Heart left ventricle (tissue), 16 donors: ENCODE measurements at regions not wholly inside any gene's neighbourhood (a gene's known extent, or its start where the extent isn't known, plus 50 kb on each side); places are given as distances from the start of the nearest gene placed in this dataset.

Source experiments
- ATAC-seq, 4 donors: fragments of 200-7000 bp; cut with Tn5 transposase; one replicate each; pipeline ENCODE4 v1.9.1; 2020 to 2022; ENCODE audit warnings: moderate library complexity in 4 of 4, mild to moderate bottlenecking in 3 of 4, moderate number of reproducible peaks in 1 of 4
- DNase-seq, 5 donors: peaks; one replicate each; pipeline ENCODE4 v3.0.0-alpha.2; 2020
- H3K27ac ChIP-seq, 12 donors: fragments of 200-600 bp; sonication (generic) in 4 of 12; one replicate each; pipeline versions ENCODE4 v1.5.0 to v1.8.0; 2016 to 2022; ENCODE audit warnings: mild to moderate bottlenecking in 2 of 12
- H3K27me3 ChIP-seq, 9 donors: fragments of 200-600 bp; sonication (generic) in 2 of 9; one replicate each; pipeline versions ENCODE4 v1.5.1 to v1.8.0; 2016 to 2022; ENCODE audit warnings: mild to moderate bottlenecking in 3 of 9
- H3K36me3 ChIP-seq, 9 donors: fragments of 200-600 bp; sonication (generic) in 2 of 9; one replicate each; pipeline versions ENCODE4 v1.5.0 to v1.8.0; 2018 to 2022; ENCODE audit warnings: mild to moderate bottlenecking in 2 of 9
- H3K4me1 ChIP-seq, 12 donors: fragments of 200-600 bp; sonication (generic) in 4 of 12; one replicate each; pipeline versions ENCODE4 v1.5.0 to v1.8.0; 2016 to 2022; ENCODE audit warnings: mild to moderate bottlenecking in 3 of 12
- H3K4me3 ChIP-seq, 12 donors: fragments of 200-600 bp; sonication (generic) in 4 of 12; one replicate each; pipeline versions ENCODE4 v1.5.0 to v1.8.0; 2017 to 2022; ENCODE audit warnings: mild to moderate bottlenecking in 9 of 12, moderate library complexity in 4 of 12
- H3K9me3 ChIP-seq, 12 donors: fragments of 200-600 bp; sonication (generic) in 4 of 12; one replicate each; pipeline versions ENCODE4 v1.5.0 to v1.8.0; 2016 to 2022; ENCODE audit warnings: mild to moderate bottlenecking in 1 of 12
- CTCF ChIP-seq, 12 donors: fragments of 200-600 bp; sonication (generic) in 4 of 12; IDR thresholded peaks; one replicate each; pipeline versions ENCODE4 v1.5.0 to v1.8.0; 2018 to 2022; ENCODE audit warnings: antibody characterized with exemption in 12 of 12, mild to moderate bottlenecking in 5 of 12
- POLR2A ChIP-seq, 2 donors: fragments of 450-650 bp; IDR thresholded peaks; one replicate each; pipeline ENCODE4 v1.6.1; 2017; ENCODE audit warnings: antibody characterized with exemption in 2 of 2, mild to moderate bottlenecking in 2 of 2, moderate library complexity in 2 of 2
- WGBS, 4 donors: extraction: QIAGEN DNeasy Blood & Tissue Kit in 2 of 4; methylation state at CpG; one replicate each; pipeline versions ENCODE4 v1.1.5 to v1.1.7; 2013 to 2018; 5-methylcytosine and 5-hydroxymethylcytosine counted together
- intact Hi-C, 10 donors: fragments of 100-400 bp; cut with DNase I; formaldehyde crosslinking; loops; one replicate each; pipeline versions ENCODE4 v1.11.1 to v1.14.2; 2022
- donor health status: ischemic (EF 13 %, LVEDD 7.1; RV severe dilation, severe dysfunction).
- donor health status: healthy with polysubstance abuse.
- donor health status: DM: no; HTN: yes; CAD: no.
- donor health status: DM: no; HTN: no; CAD: no.
- donor health status: ischemic (EF 25% LVEDD 6.9; RV normal size, moderate dysfunction).
- donor health status: ischemic (EF 25% LVEDD 5.7; RV mildly dilated, moderate dysfunction).
- donor health status: healthy.
- donor health status: DM: yes; HTN: yes; CAD: no.
- donor health status: ischemic (EF 35%, LVEDD 5.7; RV mildly dilated, moderate dysfunction).
- donor health status: nonischemic (EF 11% LVEDD 7.7; RV severe dilation, severe dysfunction).
- donor health status: DM: yes; HTN: yes; CAD: no.
- donor health status: PGD.
- donor health status: ischemic (EF 29% LVEDD 5.4; RV normal size, mild dysfunction).
- donor health status: nonischemic (EF 23%, LVEDD 6.1; RV moderate dilation, normal function).

DNA sequence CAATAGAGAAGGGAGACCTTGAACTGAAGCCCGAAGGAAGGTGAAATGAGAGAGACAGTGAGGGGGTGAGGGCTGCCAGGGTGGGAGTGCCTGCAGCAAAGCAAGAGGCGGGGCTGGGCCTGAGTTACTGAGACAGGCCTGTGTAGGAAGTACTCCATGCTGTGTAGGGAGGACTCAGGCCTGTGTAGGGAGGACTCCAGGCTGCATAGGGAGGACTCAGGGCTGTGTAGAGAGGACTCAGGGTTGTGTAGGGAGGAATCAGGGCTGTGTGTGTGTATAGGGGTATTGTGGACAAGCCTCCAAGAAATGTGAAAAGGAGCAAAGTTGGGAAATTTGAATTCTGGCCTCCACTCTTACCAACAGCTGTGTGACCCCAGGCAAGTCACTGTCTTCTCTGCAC, 133.8 kb upstream of the CACNA1E start:
- Histone ChIP-seq H3K27me3 (peaks cover 0 to 4% (median 0%) of the 10 kb centered on the region in 9 donors), H3K4me3 (no peak overlapping the region), H3K4me1 (no peaks in the 10 kb centered on the region), H3K36me3 (no peaks in the 10 kb centered on the region), H3K9me3 (no peaks in the 10 kb centered on the region), H3K27ac (no peak overlapping the region)
- intact Hi-C loops: no loop called here
- DNase-seq (no peak), ATAC-seq (no peak)
- WGBS, 4 donors: 82 to 90% (median 85%) methylated on average over 2 of the region's 2 CpGs
- TF ChIP-seq CTCF (IDR thresholded peaks at IDR 0.05) (no peak), POLR2A (IDR thresholded peaks at IDR 0.05) (no peak)

DNA sequence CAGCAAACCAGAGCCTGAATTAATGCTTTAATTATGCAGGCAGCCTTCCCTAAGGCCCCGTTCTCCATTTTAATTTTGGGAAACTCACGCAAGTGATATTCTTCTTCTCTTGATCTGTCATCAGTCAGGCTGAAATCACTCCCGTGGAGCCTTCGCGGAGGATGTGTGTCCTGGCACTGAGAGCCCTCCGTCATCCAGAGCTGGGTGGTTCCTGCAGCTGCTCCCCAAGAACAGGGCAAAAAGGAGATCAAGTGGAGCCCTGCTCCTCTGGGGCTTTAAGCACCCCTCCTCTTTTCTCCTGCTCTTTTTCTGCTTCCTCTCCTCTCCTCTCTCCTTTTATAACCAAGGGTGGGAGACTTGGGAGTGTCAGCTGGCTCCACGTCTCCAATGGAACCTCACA, 133.2 kb upstream of the CACNA1E start:
- no peaks in the 10 kb centered on the region for H3K36me3 ChIP-seq
- no peak overlapping the region for H3K4me3 ChIP-seq
- H3K4me1 ChIP-seq: no peaks in the 10 kb centered on the region
- ATAC-seq (no peak), DNase-seq (no peak)
- no peaks in the 10 kb centered on the region for H3K9me3 ChIP-seq
- peaks cover 0 to 4% (median 0%) of the 10 kb centered on the region in 9 donors for H3K27me3 ChIP-seq
- intact Hi-C loops: no loop called here
- H3K27ac ChIP-seq: no peak overlapping the region
- TF ChIP-seq POLR2A (IDR thresholded peaks at IDR 0.05) (no peak), CTCF (IDR thresholded peaks at IDR 0.05) (no peak)
- 79 to 92% (median 85%) methylated on average over 7 of the region's 7 CpGs for WGBS, 4 donors

GRCh38 chr1:181351740-181352139, 131.6 kb upstream of the CACNA1E start:
- H3K9me3 ChIP-seq: no peaks in the 10 kb centered on the region
- ATAC-seq (no peak), DNase-seq (no peak)
- H3K36me3 ChIP-seq: no peaks in the 10 kb centered on the region
- intact Hi-C loops: no loop called here
- TF ChIP-seq CTCF (IDR thresholded peaks at IDR 0.05) (no peak), POLR2A (IDR thresholded peaks at IDR 0.05) (no peak)
- H3K4me3 ChIP-seq: no peak overlapping the region
- H3K27me3 ChIP-seq: peaks cover 0 to 3% (median 0%) of the 10 kb centered on the region in 9 donors
- peaks cover 0 to 9% (median 4%) of the 10 kb centered on the region in 12 donors for H3K4me1 ChIP-seq
- 84 to 88% (median 86%) methylated on average over 3 of the region's 3 CpGs for WGBS, 4 donors
- no peak overlapping the region for H3K27ac ChIP-seq

DNA sequence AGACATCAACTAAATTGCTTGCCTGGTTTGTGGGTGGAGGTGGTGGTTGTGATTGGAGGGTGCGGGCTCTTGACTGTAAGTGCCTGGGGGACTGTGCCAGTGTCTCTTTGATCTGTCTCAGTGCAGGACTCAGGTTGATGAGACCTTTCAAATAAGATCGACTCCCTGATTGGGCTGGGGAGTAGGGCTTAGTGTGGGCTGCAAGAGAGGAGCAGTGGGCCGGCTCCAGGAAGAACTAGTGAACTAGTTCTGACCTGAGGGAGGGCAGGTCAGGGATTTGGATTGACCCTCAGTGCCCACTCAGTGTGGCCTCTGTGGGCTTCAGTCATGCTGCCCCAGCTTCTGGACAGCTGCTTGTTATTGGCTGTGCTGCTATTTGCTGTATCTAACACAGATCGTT, 130.6 kb upstream of the CACNA1E start:
- no peak for ATAC-seq
- DNase-seq: no peak
- H3K4me3 ChIP-seq: no peak overlapping the region
- H3K36me3 ChIP-seq: no peaks in the 10 kb centered on the region
- H3K9me3 ChIP-seq: no peaks in the 10 kb centered on the region
- 92 to 94% (median 93%) methylated on average over 4 of the region's 4 CpGs for whole genome bisulfite sequencing, 4 donors
- TF ChIP-seq CTCF (IDR thresholded peaks at IDR 0.05) (no peak), POLR2A (IDR thresholded peaks at IDR 0.05) (no peak)
- peaks cover 0 to 3% (median 0%) of the 10 kb centered on the region in 9 donors for H3K27me3 ChIP-seq
- H3K27ac ChIP-seq: no peak overlapping the region
- intact Hi-C loops: no loop called here
- H3K4me1 ChIP-seq: peaks cover 0 to 16% (median 9%) of the 10 kb centered on the region in 12 donors
